Lower lobe of right lung (tissue), 2 donors: ENCODE measurements at regions not wholly inside any gene's neighbourhood (a gene's known extent, or its start where the extent isn't known, plus 50 kb on each side); places are given as distances from the start of the nearest gene placed in this dataset.

Experiments
- ATAC-seq, 2 donors: fragments of 200-7000 bp; cut with Tn5 transposase; one replicate each; pipeline ENCODE4 v1.9.1; 2020 to 2022; ENCODE audit warnings: mild to moderate bottlenecking in 2 of 2, moderate library complexity in 2 of 2
- DNase-seq: peaks from one replicate; pipeline ENCODE4 v3.0.0-alpha.2; 2020
- H3K27ac ChIP-seq: fragments of 200-600 bp; one replicate; pipeline ENCODE4 v1.8.0; 2022
- H3K27me3 ChIP-seq: fragments of 200-600 bp; one replicate; pipeline ENCODE4 v1.8.0; 2022; ENCODE audit warnings: low read depth
- H3K36me3 ChIP-seq: fragments of 200-600 bp; one replicate; pipeline ENCODE4 v1.8.0; 2022; ENCODE audit warnings: mild to moderate bottlenecking
- H3K4me1 ChIP-seq: fragments of 200-600 bp; one replicate; pipeline ENCODE4 v1.8.0; 2022
- H3K4me3 ChIP-seq: fragments of 200-600 bp; one replicate; pipeline ENCODE4 v1.8.0; 2022; ENCODE audit warnings: mild to moderate bottlenecking
- H3K9me3 ChIP-seq: fragments of 200-600 bp; one replicate; pipeline ENCODE4 v1.8.0; 2022
- CTCF ChIP-seq: fragments of 200-600 bp; IDR thresholded peaks from one replicate; pipeline ENCODE4 v1.8.0; 2022; ENCODE audit warnings: antibody characterized with exemption, mild to moderate bottlenecking
- intact Hi-C: fragments of 100-400 bp; cut with DNase I; formaldehyde crosslinking; loops from one replicate; pipeline ENCODE4 v1.11.0; 2022
- donor health status: DM: no; HTN: yes; CAD: no; lungs with severe emphysema.

- Histone ChIP-seq H3K36me3 (no peaks in the 10 kb centered on the region), H3K9me3 (no peaks in the 10 kb centered on the region), H3K4me3 (no peak overlapping the region), H3K27me3 (no peaks in the 10 kb centered on the region), H3K4me1 (no peaks in the 10 kb centered on the region), H3K27ac (no peak overlapping the region)
- ATAC-seq: no peak
- intact Hi-C loops: no loop called here
- no peak for TF ChIP-seq CTCF
- no peak for DNase-seq
Measured at GRCh38 chr10:53574024-53574423, 801.4 kb upstream of the MBL2 start.

- H3K9me3 ChIP-seq: no peaks in the 10 kb centered on the region
- no peaks in the 10 kb centered on the region for H3K27me3 ChIP-seq
- DNase-seq (no peak), ATAC-seq (no peak)
- TF ChIP-seq CTCF: no peak
- no peaks in the 10 kb centered on the region for H3K4me1 ChIP-seq
- no peak overlapping the region for H3K4me3 ChIP-seq
- H3K36me3 ChIP-seq: no peaks in the 10 kb centered on the region
- H3K27ac ChIP-seq: no peak overlapping the region
- intact Hi-C loops: no loop called here
Measured at GRCh38 chr10:53573498-53573897, 800.9 kb upstream of the MBL2 start.

- Histone ChIP-seq H3K27me3 (no peaks in the 10 kb centered on the region), H3K9me3 (no peaks in the 10 kb centered on the region), H3K4me1 (no peaks in the 10 kb centered on the region), H3K4me3 (no peak overlapping the region), H3K27ac (no peak overlapping the region), H3K36me3 (no peaks in the 10 kb centered on the region)
- TF ChIP-seq CTCF: no peak
- intact Hi-C loops: no loop called here
- no peak for ATAC-seq
- no peak for DNase-seq
Measured at GRCh38 chr10:53572799-53573198, 800.2 kb upstream of the MBL2 start.

GRCh38 chr10:53570221-53570620 lies 797.6 kb upstream of the MBL2 start:
- Histone ChIP-seq H3K27me3 (no peaks in the 10 kb centered on the region), H3K27ac (no peak overlapping the region), H3K36me3 (no peaks in the 10 kb centered on the region), H3K9me3 (no peaks in the 10 kb centered on the region), H3K4me3 (no peak overlapping the region), H3K4me1 (no peaks in the 10 kb centered on the region)
- no peak for ATAC-seq
- TF ChIP-seq CTCF: no peak
- DNase-seq: no peak
- intact Hi-C loops: no loop called here

- Histone ChIP-seq H3K4me3 (no peak overlapping the region), H3K27me3 (no peaks in the 10 kb centered on the region), H3K4me1 (no peaks in the 10 kb centered on the region), H3K36me3 (no peaks in the 10 kb centered on the region), H3K9me3 (no peaks in the 10 kb centered on the region), H3K27ac (no peak overlapping the region)
- intact Hi-C loops: no loop called here
- TF ChIP-seq CTCF: no peak
- no peak for DNase-seq
- ATAC-seq: no peak
Measured at GRCh38 chr10:53569455-53569854, 796.9 kb upstream of the MBL2 start.

- H3K9me3 ChIP-seq: no peaks in the 10 kb centered on the region
- H3K27me3 ChIP-seq: no peaks in the 10 kb centered on the region
- intact Hi-C loops: no loop called here
Measured at GRCh38 chr10:53548664-53549063, 776.1 kb upstream of the MBL2 start.

More at GRCh38 chr10:53548664-53549063, 776.1 kb upstream of the MBL2 start:
- no peaks in the 10 kb centered on the region for H3K4me1 ChIP-seq
- no peak for TF ChIP-seq CTCF
- DNase-seq (no peak), ATAC-seq (no peak)
- no peaks in the 10 kb centered on the region for H3K36me3 ChIP-seq
- no peak overlapping the region for H3K27ac ChIP-seq
- no peak overlapping the region for H3K4me3 ChIP-seq
